WTC11 (cell line): ENCODE measurements at regions not wholly inside any gene's neighbourhood (a gene's known extent, or its start where the extent isn't known, plus 50 kb on each side); places are given as distances from the start of the nearest gene placed in this dataset.

ENCODE experiments used
- ATAC-seq: fragments of 200-7000 bp; cut with Tn5 transposase; 2 replicates; pipeline ENCODE4 v1.10.0; 2021; ENCODE audit warnings: mild to moderate bottlenecking, moderate library complexity
- CTCF ChIA-PET: fragments of 300-600 bp; sonication (Branson Sonifier 250); formaldehyde crosslinking; loops from one replicate; lab custom pipeline; 2021; ENCODE audit warnings: antibody characterized with exemption; lab: Charles Lee
- POLR2A ChIA-PET: fragments of 350-600 bp; sonication (Branson Sonifier 250); formaldehyde crosslinking; loops from one replicate; lab custom pipeline; 2021; ENCODE audit warnings: antibody characterized with exemption; lab: Charles Lee
- DNase-seq: peaks from one replicate; pipeline ENCODE4 v3.0.0; 2021; ENCODE audit warnings: low spot score
- H3K27ac Mint-ChIP-seq: 2 replicates; pipeline ENCODE4 v1.8.0; 2021; ENCODE audit warnings: mixed read lengths
- H3K27me3 Mint-ChIP-seq: 2 replicates; pipeline ENCODE4 v1.8.0; 2021; ENCODE audit warnings: low read depth, mild to moderate bottlenecking, moderate library complexity, mixed read lengths
- H3K36me3 Mint-ChIP-seq: 2 replicates; pipeline ENCODE4 v1.8.0; 2021; ENCODE audit warnings: mixed read lengths
- H3K4me1 Mint-ChIP-seq: 2 replicates; pipeline ENCODE4 v1.8.0; 2022; ENCODE audit warnings: mixed read lengths
- H3K4me3 Mint-ChIP-seq: 2 replicates; pipeline ENCODE4 v1.8.0; 2021; ENCODE audit warnings: mild to moderate bottlenecking, moderate library complexity, mixed read lengths
- H3K9me3 Mint-ChIP-seq: 2 replicates; pipeline ENCODE4 v1.8.0; 2021; ENCODE audit warnings: mixed read lengths
- CBFB ChIP-seq: sonication (generic); formaldehyde crosslinking; IDR thresholded peaks from 2 replicates; pipeline ENCODE4 v1.8.1; 2022; ENCODE audit warnings: mild to moderate bottlenecking, low read depth, missing genetic modification reagents
- FOXP1 ChIP-seq: sonication (generic); formaldehyde crosslinking; IDR thresholded peaks from 2 replicates; pipeline ENCODE4 v1.8.0; 2022; ENCODE audit warnings: missing genetic modification reagents, mild to moderate bottlenecking, moderate library complexity, borderline replicate concordance
- GABPB1 ChIP-seq: sonication (generic); formaldehyde crosslinking; IDR thresholded peaks from 2 replicates; pipeline ENCODE4 v1.8.1; 2023; ENCODE audit warnings: mild to moderate bottlenecking, missing genetic modification reagents
- HMGA2 ChIP-seq: fragments of 250-450 bp; sonication (Bioruptor Pico); IDR thresholded peaks from 2 replicates; pipeline ENCODE4 v1.4.0; 2021; ENCODE audit warnings: mild to moderate bottlenecking, moderate library complexity
- IRF2 ChIP-seq: sonication (generic); formaldehyde crosslinking; IDR thresholded peaks from 2 replicates; pipeline ENCODE4 v1.8.0; 2022; ENCODE audit warnings: low read depth, missing genetic modification reagents, borderline replicate concordance
- KAT7 ChIP-seq: sonication (generic); formaldehyde crosslinking; IDR thresholded peaks from 2 replicates; pipeline ENCODE4 v1.8.1; 2023; ENCODE audit warnings: missing genetic modification reagents, mild to moderate bottlenecking, borderline replicate concordance
- NFATC4 ChIP-seq: fragments of 250-450 bp; sonication (Bioruptor Pico); IDR thresholded peaks from 2 replicates; pipeline ENCODE4 v1.9.0; 2021; ENCODE audit warnings: mild to moderate bottlenecking
- PREB ChIP-seq: sonication (generic); formaldehyde crosslinking; IDR thresholded peaks from 2 replicates; pipeline ENCODE4 v1.8.1; 2022; ENCODE audit warnings: mild to moderate bottlenecking, missing genetic modification reagents, moderate library complexity, borderline replicate concordance
- ZMAT4 ChIP-seq: fragments of 250-450 bp; sonication (Bioruptor Pico); IDR thresholded peaks from 2 replicates; pipeline ENCODE4 v1.9.0; 2021; ENCODE audit warnings: mild to moderate bottlenecking
- ZNF219 ChIP-seq: sonication (generic); formaldehyde crosslinking; IDR thresholded peaks from 2 replicates; pipeline ENCODE4 v1.8.0; 2023; ENCODE audit warnings: missing genetic modification reagents, mild to moderate bottlenecking, borderline replicate concordance
- ZNF281 ChIP-seq: sonication (generic); formaldehyde crosslinking; IDR thresholded peaks from 2 replicates; pipeline ENCODE4 v1.8.0; 2023; ENCODE audit warnings: mild to moderate bottlenecking, missing genetic modification reagents
- ZNF396 ChIP-seq: fragments of 250-450 bp; sonication (Bioruptor Pico); IDR thresholded peaks from 2 replicates; pipeline ENCODE4 v1.8.0; 2021; ENCODE audit warnings: mild to moderate bottlenecking, moderate library complexity, borderline replicate concordance
- TF ChIP-seq, protein P1 (sequence below): fragments of 250-450 bp; sonication (Bioruptor Pico); IDR thresholded peaks from 2 replicates; pipeline ENCODE4 v1.8.0; 2021; ENCODE audit warnings: mild to moderate bottlenecking
- TF ChIP-seq, protein P2 (sequence below): sonication (generic); formaldehyde crosslinking; IDR thresholded peaks from 2 replicates; pipeline ENCODE4 v1.8.1; 2023; ENCODE audit warnings: mild to moderate bottlenecking, moderate library complexity, missing genetic modification reagents
- TF ChIP-seq, protein P3 (sequence below): sonication (generic); formaldehyde crosslinking; conservative IDR thresholded peaks from 2 replicates; pipeline ENCODE4 v1.8.1; 2023; ENCODE audit warnings: mild to moderate bottlenecking, low read depth, missing genetic modification reagents, moderate library complexity
- TF ChIP-seq, protein P4 (sequence below): sonication (generic); formaldehyde crosslinking; IDR thresholded peaks from 2 replicates; pipeline ENCODE4 v1.8.0; 2022; ENCODE audit warnings: mild to moderate bottlenecking, missing genetic modification reagents
- TF ChIP-seq, protein P5 (sequence below): sonication (generic); formaldehyde crosslinking; IDR thresholded peaks from 2 replicates; pipeline ENCODE4 v1.8.0; 2022; ENCODE audit warnings: mild to moderate bottlenecking, missing genetic modification reagents

- TF ChIP-seq, protein P1, sequence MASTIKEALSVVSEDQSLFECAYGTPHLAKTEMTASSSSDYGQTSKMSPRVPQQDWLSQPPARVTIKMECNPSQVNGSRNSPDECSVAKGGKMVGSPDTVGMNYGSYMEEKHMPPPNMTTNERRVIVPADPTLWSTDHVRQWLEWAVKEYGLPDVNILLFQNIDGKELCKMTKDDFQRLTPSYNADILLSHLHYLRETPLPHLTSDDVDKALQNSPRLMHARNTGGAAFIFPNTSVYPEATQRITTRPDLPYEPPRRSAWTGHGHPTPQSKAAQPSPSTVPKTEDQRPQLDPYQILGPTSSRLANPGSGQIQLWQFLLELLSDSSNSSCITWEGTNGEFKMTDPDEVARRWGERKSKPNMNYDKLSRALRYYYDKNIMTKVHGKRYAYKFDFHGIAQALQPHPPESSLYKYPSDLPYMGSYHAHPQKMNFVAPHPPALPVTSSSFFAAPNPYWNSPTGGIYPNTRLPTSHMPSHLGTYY (CRISPR knock-in tag) = no peak
These were observed 265.7 kb upstream of the MGAT4C start (continued) for GRCh38 chr12:86521870-86522269.

DNA sequence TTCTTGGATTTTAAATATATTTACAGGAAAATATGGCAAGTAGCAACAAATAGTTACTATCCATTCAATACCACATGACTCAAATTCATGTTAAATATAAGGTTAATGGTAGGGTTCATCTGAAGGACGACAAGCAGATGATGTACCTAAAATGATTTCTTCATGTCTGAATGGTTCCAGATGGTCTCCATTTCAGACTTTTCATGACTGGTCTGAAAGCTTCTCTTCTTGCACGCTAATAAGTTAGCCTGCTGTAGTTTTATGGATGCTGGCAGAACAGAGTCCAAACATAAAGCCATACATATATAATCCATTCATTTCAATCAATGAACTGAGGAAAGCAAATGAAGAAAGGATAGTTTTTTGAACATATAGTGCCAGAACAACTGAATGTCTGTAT is 257.0 kb upstream of the MGAT4C start:
- DNase-seq = no peak
- POLR2A ChIA-PET = no interaction called here
- H3K36me3 Mint-ChIP-seq = no peaks in the 10 kb centered on the region
- H3K9me3 Mint-ChIP-seq = no peaks in the 10 kb centered on the region
- no peaks in the 10 kb centered on the region for H3K27me3 Mint-ChIP-seq
- no peak for ATAC-seq
- H3K4me1 Mint-ChIP-seq = no peaks in the 10 kb centered on the region
- no peak overlapping the region for H3K4me3 Mint-ChIP-seq
- CTCF ChIA-PET = no interaction called here
- TF ChIP-seq CBFB (CRISPR knock-in tag) (no peak), IRF2 (CRISPR knock-in tag) (no peak), ZNF281 (CRISPR knock-in tag) (no peak), FOXP1 (CRISPR knock-in tag) (no peak), KAT7 (CRISPR knock-in tag) (no peak), GABPB1 (CRISPR knock-in tag) (no peak), ZMAT4 (CRISPR knock-in tag) (no peak), HMGA2 (CRISPR knock-in tag) (no peak), NFATC4 (CRISPR knock-in tag) (no peak), ZNF219 (CRISPR knock-in tag) (no peak), PREB (no peak), ZNF396 (CRISPR knock-in tag) (no peak)
- TF ChIP-seq, protein P2, sequence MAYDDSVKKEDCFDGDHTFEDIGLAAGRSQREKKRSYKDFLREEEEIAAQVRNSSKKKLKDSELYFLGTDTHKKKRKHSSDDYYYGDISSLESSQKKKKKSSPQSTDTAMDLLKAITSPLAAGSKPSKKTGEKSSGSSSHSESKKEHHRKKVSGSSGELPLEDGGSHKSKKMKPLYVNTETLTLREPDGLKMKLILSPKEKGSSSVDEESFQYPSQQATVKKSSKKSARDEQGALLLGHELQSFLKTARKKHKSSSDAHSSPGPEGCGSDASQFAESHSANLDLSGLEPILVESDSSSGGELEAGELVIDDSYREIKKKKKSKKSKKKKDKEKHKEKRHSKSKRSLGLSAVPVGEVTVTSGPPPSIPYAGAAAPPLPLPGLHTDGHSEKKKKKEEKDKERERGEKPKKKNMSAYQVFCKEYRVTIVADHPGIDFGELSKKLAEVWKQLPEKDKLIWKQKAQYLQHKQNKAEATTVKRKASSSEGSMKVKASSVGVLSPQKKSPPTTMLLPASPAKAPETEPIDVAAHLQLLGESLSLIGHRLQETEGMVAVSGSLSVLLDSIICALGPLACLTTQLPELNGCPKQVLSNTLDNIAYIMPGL = no peak
- TF ChIP-seq, protein P3, sequence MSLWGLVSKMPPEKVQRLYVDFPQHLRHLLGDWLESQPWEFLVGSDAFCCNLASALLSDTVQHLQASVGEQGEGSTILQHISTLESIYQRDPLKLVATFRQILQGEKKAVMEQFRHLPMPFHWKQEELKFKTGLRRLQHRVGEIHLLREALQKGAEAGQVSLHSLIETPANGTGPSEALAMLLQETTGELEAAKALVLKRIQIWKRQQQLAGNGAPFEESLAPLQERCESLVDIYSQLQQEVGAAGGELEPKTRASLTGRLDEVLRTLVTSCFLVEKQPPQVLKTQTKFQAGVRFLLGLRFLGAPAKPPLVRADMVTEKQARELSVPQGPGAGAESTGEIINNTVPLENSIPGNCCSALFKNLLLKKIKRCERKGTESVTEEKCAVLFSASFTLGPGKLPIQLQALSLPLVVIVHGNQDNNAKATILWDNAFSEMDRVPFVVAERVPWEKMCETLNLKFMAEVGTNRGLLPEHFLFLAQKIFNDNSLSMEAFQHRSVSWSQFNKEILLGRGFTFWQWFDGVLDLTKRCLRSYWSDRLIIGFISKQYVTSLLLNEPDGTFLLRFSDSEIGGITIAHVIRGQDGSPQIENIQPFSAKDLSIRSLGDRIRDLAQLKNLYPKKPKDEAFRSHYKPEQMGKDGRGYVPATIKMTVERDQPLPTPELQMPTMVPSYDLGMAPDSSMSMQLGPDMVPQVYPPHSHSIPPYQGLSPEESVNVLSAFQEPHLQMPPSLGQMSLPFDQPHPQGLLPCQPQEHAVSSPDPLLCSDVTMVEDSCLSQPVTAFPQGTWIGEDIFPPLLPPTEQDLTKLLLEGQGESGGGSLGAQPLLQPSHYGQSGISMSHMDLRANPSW (CRISPR knock-in tag) = no peak
- TF ChIP-seq, protein P4, sequence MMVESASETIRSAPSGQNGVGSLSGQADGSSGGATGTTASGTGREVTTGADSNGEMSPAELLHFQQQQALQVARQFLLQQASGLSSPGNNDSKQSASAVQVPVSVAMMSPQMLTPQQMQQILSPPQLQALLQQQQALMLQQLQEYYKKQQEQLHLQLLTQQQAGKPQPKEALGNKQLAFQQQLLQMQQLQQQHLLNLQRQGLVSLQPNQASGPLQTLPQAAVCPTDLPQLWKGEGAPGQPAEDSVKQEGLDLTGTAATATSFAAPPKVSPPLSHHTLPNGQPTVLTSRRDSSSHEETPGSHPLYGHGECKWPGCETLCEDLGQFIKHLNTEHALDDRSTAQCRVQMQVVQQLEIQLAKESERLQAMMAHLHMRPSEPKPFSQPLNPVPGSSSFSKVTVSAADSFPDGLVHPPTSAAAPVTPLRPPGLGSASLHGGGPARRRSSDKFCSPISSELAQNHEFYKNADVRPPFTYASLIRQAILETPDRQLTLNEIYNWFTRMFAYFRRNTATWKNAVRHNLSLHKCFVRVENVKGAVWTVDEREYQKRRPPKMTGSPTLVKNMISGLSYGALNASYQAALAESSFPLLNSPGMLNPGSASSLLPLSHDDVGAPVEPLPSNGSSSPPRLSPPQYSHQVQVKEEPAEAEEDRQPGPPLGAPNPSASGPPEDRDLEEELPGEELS (CRISPR knock-in tag) = no peak
- TF ChIP-seq, protein P5, sequence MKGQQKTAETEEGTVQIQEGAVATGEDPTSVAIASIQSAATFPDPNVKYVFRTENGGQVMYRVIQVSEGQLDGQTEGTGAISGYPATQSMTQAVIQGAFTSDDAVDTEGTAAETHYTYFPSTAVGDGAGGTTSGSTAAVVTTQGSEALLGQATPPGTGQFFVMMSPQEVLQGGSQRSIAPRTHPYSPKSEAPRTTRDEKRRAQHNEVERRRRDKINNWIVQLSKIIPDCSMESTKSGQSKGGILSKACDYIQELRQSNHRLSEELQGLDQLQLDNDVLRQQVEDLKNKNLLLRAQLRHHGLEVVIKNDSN (CRISPR knock-in tag) = no peak
- TF ChIP-seq, all 79 proteins: peak for 0
- H3K27ac Mint-ChIP-seq = no peak overlapping the region
